ENCODE measurements at regions not wholly inside any gene's neighbourhood (a gene's known extent, or its start where the extent isn't known, plus 50 kb on each side); places are given as distances from the start of the nearest gene placed in this dataset.

- DNase-seq = no peak
These were observed 246.0 kb upstream of the UBE2E3 start for GRCh38 chr2:180734382-180734781.

DNA sequence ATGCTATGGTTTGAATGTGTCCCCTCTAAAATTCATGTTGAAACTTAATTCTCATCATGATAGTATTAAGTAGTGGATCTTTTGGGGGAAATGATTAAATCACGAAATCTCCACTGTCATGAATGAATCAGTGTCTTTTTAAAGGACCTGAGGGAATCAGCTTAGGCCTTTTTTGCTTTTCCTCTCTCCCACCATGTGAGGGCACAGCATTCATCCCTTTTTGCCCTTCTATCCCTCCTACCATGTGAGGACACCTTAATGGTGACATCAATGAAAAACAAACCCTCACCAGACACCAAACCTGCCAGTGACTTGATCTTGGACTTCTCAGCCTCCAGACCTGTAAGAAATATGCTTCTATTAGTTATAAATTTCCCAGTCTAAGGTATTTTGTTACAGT is 247.1 kb upstream of the UBE2E3 start:
- no peak for DNase-seq

- DNase-seq = no peak
These were observed 248.1 kb upstream of the UBE2E3 start for GRCh38 chr2:180732337-180732736.

GRCh38 chr2:180730976-180731375 is 249.4 kb upstream of the UBE2E3 start:
- no peak for DNase-seq

GRCh38 chr2:180728928-180729559 is 251.4 kb upstream of the UBE2E3 start:
- no peak for DNase-seq

DNA sequence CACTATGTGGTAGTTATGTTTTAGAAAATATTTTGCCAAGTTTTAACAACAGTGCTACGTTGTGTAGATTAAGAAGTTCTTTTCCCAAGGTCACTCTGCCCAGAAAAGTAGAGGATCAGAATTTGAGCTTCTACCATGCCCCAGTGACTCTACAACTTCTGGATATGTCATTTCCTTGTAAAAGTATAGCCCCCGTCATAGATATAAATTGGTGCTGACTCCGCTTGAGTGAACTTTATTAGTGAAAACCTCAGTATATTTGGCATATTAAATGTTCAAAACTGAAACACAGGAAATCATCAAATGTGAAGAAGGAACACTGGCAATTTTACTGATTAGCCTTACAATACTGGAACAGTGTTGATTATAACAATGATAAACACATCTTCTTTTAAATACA is 256.7 kb upstream of the UBE2E3 start:
- no peak for DNase-seq

- DNase-seq = no peak
These were observed 257.7 kb upstream of the UBE2E3 start for GRCh38 chr2:180722551-180723239.

GRCh38 chr2:180720829-180721228 is 259.6 kb upstream of the UBE2E3 start:
- DNase-seq = no peak

GRCh38 chr2:180717588-180717987 is 262.8 kb upstream of the UBE2E3 start:
- no peak for DNase-seq

- DNase-seq = no peak
These were observed 263.9 kb upstream of the UBE2E3 start for GRCh38 chr2:180716186-180717180.

- no peak for DNase-seq
These were observed 265.4 kb upstream of the UBE2E3 start for GRCh38 chr2:180715044-180715443.

- DNase-seq = no peak
These were observed 270.8 kb upstream of the UBE2E3 start for GRCh38 chr2:180709392-180710145.

- no peak for DNase-seq
These were observed 272.6 kb upstream of the UBE2E3 start for GRCh38 chr2:180707884-180708205.

GRCh38 chr2:180707175-180707883 is 273.1 kb upstream of the UBE2E3 start:
- DNase-seq = no peak

DNA sequence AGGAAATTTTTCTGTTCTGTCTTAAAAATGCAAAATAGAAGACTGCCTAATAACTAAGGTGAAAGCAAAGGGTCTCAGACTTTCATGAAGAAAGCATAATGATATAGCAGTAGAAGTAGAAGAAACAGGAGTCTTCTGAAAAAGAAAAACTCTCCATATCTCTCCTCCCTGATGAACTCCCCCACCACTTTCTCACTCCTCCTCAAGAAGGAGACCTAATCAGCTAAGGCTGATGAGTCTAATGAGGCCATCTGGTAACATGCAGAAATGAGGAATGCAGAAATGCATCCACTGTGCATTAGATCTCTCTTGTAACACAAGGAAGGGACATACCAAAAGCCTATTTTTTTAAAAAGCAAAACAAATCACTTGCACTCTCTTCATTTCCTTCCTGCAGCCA is 273.7 kb upstream of the UBE2E3 start:
- no peak for DNase-seq

DNA sequence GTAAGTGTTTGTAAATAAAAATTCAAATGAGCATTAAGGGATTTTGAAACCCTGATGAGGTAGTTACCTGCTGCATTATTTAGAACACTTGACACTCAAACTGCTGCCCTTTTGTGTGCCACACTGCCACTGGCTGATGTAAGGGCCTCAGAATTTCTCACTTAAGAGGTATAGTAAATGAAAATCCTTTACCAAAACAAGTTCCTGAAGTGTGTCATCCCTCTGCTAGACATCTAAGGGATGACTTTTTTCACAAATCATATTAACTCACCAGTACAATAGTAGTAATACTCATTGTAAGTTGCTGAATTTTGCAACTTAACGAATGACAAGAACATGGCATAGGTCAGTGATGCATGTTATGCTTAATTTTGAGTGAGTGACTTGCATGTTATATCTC is 274.9 kb upstream of the UBE2E3 start:
- DNase-seq = no peak

DNA sequence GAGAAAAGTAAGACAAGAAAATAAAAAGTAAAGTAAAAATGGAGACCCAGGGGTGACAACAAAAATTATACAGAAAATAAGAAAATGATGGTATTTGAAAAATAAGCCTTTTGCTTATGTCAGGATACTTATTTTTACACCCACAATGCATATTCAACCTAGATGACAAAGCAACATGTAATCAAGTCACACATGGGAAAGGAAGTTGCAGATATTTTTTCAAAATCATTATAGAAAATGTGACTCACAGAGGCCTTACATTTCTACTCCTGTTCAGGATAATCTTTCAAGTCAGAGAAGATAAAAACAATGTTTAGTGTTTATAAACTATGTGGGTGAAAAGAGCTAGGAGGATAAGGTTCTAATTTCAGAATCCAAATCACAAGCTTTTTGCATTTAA is 275.3 kb upstream of the UBE2E3 start:
- DNase-seq = no peak

DNA sequence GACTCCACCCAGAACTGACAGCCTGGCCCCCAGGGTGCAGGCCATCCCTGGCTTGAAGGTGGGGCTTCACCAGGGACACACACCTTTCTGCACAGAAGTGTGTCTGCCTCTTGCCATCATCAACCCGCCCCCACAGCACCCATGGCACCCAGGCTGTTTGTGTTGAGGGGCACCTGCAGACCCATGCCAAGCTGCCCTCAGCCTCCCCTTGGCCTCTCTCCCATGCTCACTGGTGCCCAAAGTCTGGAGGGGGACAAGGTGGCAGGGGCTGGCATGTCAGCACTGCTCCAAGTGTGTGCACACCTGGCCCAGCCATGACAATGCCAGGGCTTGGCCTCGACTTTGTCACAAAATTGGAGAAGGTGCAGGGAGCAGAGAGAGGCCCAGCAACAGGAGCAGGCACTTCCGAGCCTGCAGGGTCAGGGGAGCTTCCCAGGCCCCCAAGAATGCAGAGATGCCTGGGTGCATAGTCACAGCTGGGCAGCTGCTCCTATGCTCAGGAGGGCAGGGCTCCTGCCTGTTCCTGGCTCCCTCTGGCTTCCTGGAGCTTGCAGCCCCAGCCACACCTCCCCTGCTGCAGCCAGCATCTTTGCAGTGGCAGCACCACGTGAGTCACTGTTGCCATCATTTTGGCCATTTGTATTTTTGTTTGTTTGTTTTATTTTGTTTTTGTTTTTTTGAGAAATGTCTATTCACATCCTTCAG is 280.6 kb upstream of the UBE2E3 start:
- no peak for DNase-seq

DNA sequence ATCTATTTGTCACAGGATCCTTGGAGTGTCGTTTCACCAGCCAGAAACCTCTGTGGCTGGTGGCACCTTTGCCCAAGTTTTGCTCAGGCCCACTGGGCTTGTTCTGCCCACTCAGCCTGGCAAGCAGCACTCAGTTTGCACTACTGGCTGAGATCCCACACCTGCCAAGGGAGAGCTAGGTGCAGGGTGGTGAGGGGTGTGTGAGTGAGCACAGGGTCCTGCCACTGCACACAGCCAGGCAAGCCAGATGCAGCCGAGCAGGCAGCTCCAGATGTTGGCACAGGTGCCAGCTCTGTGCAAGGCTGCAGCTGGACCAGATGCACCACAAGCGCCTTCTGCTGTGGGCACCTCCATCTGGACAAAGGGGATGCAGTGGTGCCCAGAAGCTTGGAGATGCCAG is 281.7 kb upstream of the UBE2E3 start:
- DNase-seq = no peak

DNA sequence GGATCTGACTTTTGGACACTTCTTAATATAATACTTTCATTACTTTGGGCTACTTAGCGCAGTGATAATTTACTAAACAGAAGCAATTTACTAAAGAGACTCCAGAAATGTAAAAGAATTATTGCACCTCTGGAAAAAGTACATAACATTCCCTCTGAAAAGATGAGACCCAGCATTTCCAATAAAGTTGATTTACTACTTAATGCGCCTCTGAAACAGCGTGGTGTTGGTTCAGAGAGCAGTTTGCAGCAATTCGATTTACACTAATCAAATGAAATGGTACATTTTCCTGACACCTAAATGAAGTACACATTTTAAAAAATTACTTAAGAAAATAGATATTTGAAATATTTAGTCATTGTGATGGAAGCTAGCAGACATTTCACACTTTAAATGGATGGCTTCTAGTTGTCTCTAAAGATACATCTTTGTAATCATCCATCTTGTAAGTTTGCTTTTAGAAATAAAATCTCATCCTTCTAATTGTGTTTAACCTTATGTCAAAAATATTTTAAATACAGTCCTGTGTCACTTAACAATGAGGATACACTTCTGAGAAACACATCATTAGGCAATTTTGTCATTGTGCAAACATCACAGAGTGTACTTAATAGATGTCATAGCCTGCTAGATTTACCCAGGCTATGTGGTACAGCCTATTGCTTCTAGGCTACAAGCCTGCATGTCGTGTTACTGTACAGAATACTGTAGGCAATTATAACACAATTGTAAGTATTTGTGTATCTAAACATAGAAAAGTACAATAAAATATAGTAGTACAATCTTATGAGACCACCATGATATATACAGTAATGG is 284.6 kb upstream of the UBE2E3 start:
- no peak for DNase-seq

All from activated gamma-delta T cell treated with Interleukin-2 at 50 U/mL for 16 hours (primary cell).